Neuronal stem cell (in vitro differentiated cells): ENCODE measurements at regions not wholly inside any gene's neighbourhood (a gene's known extent, or its start where the extent isn't known, plus 50 kb on each side); places are given as distances from the start of the nearest gene placed in this dataset.

Experiments used
- DNase-seq: peaks from one replicate; pipeline ENCODE4 v3.0.0-alpha.2; 2013; ENCODE audit warnings: low spot score
- H2AFZ ChIP-seq: one replicate; pipeline ENCODE4 v1.6.1; 2013; ENCODE audit warnings: mild to moderate bottlenecking, low read length, inconsistent platforms
- H2AK5ac ChIP-seq: 2 replicates; pipeline ENCODE4 v1.6.1; 2013; ENCODE audit warnings: low read depth, mild to moderate bottlenecking, inconsistent platforms, low read length, moderate library complexity, mixed read lengths
- H2BK120ac ChIP-seq: 2 replicates; pipeline ENCODE4 v1.6.1; 2013; ENCODE audit warnings: low read depth, mild to moderate bottlenecking, inconsistent platforms, low read length, moderate library complexity, mixed read lengths
- H2BK12ac ChIP-seq: one replicate; pipeline ENCODE4 v1.6.1; 2013; ENCODE audit warnings: low read length, inconsistent platforms
- H2BK15ac ChIP-seq: 2 replicates; pipeline ENCODE4 v1.6.1; 2013; ENCODE audit warnings: mild to moderate bottlenecking, low read length, inconsistent platforms, mixed read lengths
- H2BK5ac ChIP-seq: one replicate; pipeline ENCODE4 v1.6.1; 2013; ENCODE audit warnings: inconsistent platforms, mild to moderate bottlenecking, low read length, moderate library complexity
- H3K14ac ChIP-seq: one replicate; pipeline ENCODE4 v1.6.1; 2013; ENCODE audit warnings: low read length, inconsistent platforms
- H3K18ac ChIP-seq: 2 replicates; pipeline ENCODE4 v1.6.1; 2013; ENCODE audit warnings: low read length, inconsistent platforms
- H3K23ac ChIP-seq: 2 replicates; pipeline ENCODE4 v1.6.1; 2013; ENCODE audit warnings: low read depth, mild to moderate bottlenecking, mixed read lengths, low read length, inconsistent platforms; ENCODE audit not compliant: poor library complexity
- H3K27ac ChIP-seq: replicated peaks from 3 replicates; pipeline ENCODE4 v1.5.1; 2013; ENCODE audit warnings: low read length, inconsistent platforms
- H3K27me3 ChIP-seq, 3 experiments: 2 replicates each; pipeline ENCODE4 v1.6.1; 2013; ENCODE audit warnings: low read length in 3 of 3, mild to moderate bottlenecking in 2 of 3, inconsistent platforms in 1 of 3, low read depth in 1 of 3, mixed read lengths in 1 of 3, moderate library complexity in 1 of 3; ENCODE audit not compliant: control insufficient read depth in 3 of 3, insufficient read depth in 3 of 3
- H3K36me3 ChIP-seq, 2 donors: replicated peaks in 1 of 2; 2 replicates each; pipeline ENCODE4 v1.6.1; 2013; ENCODE audit warnings: low read length in 2 of 2; ENCODE audit not compliant: control insufficient read depth in 2 of 2, insufficient read depth in 2 of 2
- H3K4ac ChIP-seq: 2 replicates; pipeline ENCODE4 v1.6.1; 2013; ENCODE audit warnings: inconsistent platforms, mild to moderate bottlenecking, low read length, moderate library complexity
- H3K4me1 ChIP-seq, 2 donors: 1 replicate in 1 of 2; 2 replicates in 1 of 2; pipeline ENCODE4 v1.6.1; 2013; ENCODE audit warnings: low read length in 2 of 2, low read depth in 1 of 2; ENCODE audit not compliant: control insufficient read depth in 2 of 2, insufficient read depth in 1 of 2
- H3K4me2 ChIP-seq: one replicate; pipeline ENCODE4 v1.6.1; 2013; ENCODE audit warnings: mild to moderate bottlenecking, low read length, inconsistent platforms; ENCODE audit not compliant: insufficient read depth, poor library complexity, severe bottlenecking
- H3K4me3 ChIP-seq, 2 donors: 2 replicates each; pipeline ENCODE4 v1.5.1; 2013; ENCODE audit warnings: low read length in 2 of 2, mild to moderate bottlenecking in 2 of 2, inconsistent platforms in 1 of 2, moderate library complexity in 1 of 2
- H3K79me1 ChIP-seq: one replicate; pipeline ENCODE4 v1.6.1; 2013; ENCODE audit warnings: low read depth, mild to moderate bottlenecking, inconsistent platforms, low read length, moderate library complexity
- H3K9ac ChIP-seq: one replicate; pipeline ENCODE4 v1.6.1; 2013; ENCODE audit warnings: mild to moderate bottlenecking, low read depth, low read length, inconsistent platforms; ENCODE audit not compliant: poor library complexity
- H3K9me3 ChIP-seq, 2 donors: replicated peaks in 1 of 2; 2 replicates each; pipeline versions ENCODE3 to v1.6.1; 2013; ENCODE audit warnings: low read length in 2 of 2, mild to moderate bottlenecking in 2 of 2, inconsistent platforms in 1 of 2, low read depth in 1 of 2, mixed read lengths in 1 of 2, moderate library complexity in 1 of 2; ENCODE audit not compliant: control insufficient read depth in 2 of 2, insufficient read depth in 1 of 2
- H4K8ac ChIP-seq: one replicate; pipeline ENCODE4 v1.6.1; 2013; ENCODE audit warnings: low read depth, mild to moderate bottlenecking, inconsistent platforms, low read length, moderate library complexity
- H4K91ac ChIP-seq: one replicate; pipeline ENCODE4 v1.6.1; 2013; ENCODE audit warnings: low read length, low read depth, mild to moderate bottlenecking, inconsistent platforms; ENCODE audit not compliant: poor library complexity
- WGBS, 2 donors: extraction: QIAGEN DNeasy Blood & Tissue Kit; methylation state at CpG; one replicate each; pipeline ENCODE4 v1.1.7; 2013; ENCODE audit warnings: missing lambda C conversion rate in 2 of 2, mixed read lengths in 1 of 2; ENCODE audit not compliant: insufficient read length in 2 of 2, insufficient replicate concordance in 1 of 2; ENCODE audit errors: extremely low coverage in 2 of 2; 5-methylcytosine and 5-hydroxymethylcytosine counted together

DNA sequence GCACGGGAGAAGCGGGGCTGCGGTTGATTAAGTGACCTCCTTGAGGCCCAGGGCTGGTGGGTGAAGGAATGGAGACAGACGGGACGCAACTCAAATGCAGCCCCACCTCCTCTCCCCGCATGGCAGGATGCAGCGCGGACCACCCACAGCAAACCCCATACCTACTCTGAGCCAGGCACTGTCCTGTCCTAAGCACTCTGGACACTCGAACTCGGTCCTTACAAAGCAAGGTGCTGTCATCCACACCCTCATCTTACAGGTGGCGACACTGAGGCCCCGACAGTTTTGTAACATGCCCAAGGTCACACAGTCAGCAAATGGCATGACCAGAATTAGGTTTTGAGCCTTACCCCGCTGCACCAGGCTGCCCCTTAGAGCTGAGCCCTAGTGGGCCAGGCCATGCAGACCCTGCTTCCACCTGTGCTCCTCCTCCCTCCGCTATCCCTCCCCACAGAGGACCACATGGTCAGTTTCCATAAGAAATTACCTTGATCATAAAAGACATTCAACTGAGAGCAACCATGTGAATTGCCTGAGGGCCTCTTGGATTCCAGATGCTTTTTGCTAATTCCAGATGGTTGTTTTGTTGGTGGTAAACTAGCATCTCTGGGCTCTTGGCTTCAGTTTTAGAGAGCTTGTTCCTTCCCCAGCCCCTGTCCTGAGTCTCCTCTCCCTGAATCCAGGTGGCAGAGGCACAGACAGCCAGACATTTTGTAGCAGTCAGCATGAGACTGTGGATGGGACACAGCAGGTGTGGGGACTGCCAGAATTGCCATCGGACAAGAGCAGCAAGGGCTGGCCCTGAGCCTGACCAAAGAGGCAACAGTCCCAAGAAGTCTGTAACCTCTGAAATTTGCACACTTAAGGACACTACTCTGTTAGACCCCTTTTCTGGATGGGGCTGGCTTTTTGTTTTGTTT, 171.9 kb upstream of the PMEPA1 start:
- no peak overlapping the region for H4K8ac ChIP-seq
- DNase-seq: no peak
- peaks cover 0 to 1% of the 10 kb centered on the region in 2 donors for H3K4me1 ChIP-seq
- no peak overlapping the region for H3K4me3 ChIP-seq
- H3K23ac ChIP-seq: peak overlapping the region; percentile 38
- H3K18ac ChIP-seq: peak overlapping the region; percentile 23
- no peak overlapping the region for H3K14ac ChIP-seq
- no peak overlapping the region for H2AK5ac ChIP-seq
- no peak overlapping the region for H3K9ac ChIP-seq
- no peak overlapping the region for H2BK12ac ChIP-seq
- H3K79me1 ChIP-seq: no peaks in the 10 kb centered on the region
- H2BK5ac ChIP-seq: no peak overlapping the region
- no peaks in the 10 kb centered on the region for H3K36me3 ChIP-seq
- H3K27ac ChIP-seq: no peak overlapping the region
- no peak overlapping the region for H2AFZ ChIP-seq
- H3K4me2 ChIP-seq: no peak overlapping the region
- H3K9me3 ChIP-seq: no peaks in the 10 kb centered on the region
- H3K4ac ChIP-seq: no peak overlapping the region
- H2BK15ac ChIP-seq: no peak overlapping the region
- no peak overlapping the region for H4K91ac ChIP-seq
- peaks cover 0 to 47% (median 0%) of the 10 kb centered on the region in 3 experiments for H3K27me3 ChIP-seq
- H2BK120ac ChIP-seq: no peak overlapping the region
- no CpG with 5 or more reads among the region's 15 CpGs for WGBS, 2 donors

- H3K27ac ChIP-seq: no peak overlapping the region
- H4K8ac ChIP-seq: no peak overlapping the region
- H3K36me3 ChIP-seq: no peaks in the 10 kb centered on the region
Observed at GRCh38 chr20:57880571-57880892, 170.7 kb upstream of the PMEPA1 start.

DNA sequence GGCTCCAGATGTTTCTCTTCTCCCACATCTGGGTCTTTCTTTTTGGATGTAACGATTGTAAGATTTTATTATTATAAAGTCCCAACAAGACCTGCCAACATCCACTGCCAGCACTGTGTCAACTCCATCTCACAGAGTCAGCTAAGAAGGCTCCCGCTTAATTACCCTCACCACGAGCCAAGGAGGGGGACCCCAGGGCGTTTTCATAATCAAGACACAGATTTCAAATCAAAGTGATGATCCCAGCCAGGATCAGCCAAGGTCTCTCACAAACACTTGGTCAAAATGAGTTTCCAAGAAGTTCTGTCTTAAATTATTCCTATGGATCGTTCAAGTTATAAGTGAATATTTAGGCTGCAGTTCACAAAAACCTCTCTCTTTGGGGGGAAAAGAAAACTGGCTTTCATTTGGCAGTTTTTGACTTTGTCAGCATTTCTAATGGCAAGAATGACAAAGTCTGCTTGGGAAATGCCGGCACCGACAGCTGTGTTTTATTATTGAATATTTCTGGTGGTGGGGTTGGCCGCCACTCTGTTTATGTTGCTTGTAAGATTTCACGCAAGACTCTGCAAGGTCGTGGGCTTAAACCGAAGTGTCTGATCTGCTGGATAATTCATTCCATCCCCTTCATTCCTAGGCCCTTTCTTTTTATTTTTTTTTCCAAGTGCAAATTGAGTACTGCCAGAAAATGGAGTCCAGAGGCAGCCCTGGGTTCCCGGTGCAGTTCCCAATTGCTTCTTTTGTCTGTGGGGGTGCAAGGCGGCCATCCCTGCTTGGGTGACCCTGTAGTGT, 170.2 kb upstream of the PMEPA1 start:
- H3K23ac ChIP-seq: no peak overlapping the region
- H3K4me3 ChIP-seq: no peak overlapping the region
- no peaks in the 10 kb centered on the region for H3K9me3 ChIP-seq
- H4K91ac ChIP-seq: no peak overlapping the region
- H3K14ac ChIP-seq: no peak overlapping the region
- no peak overlapping the region for H3K4ac ChIP-seq
- no peak overlapping the region for H3K4me2 ChIP-seq
- H2BK120ac ChIP-seq: no peak overlapping the region
- H2AK5ac ChIP-seq: no peak overlapping the region
- H2BK12ac ChIP-seq: no peak overlapping the region
- DNase-seq: no peak
- H2AFZ ChIP-seq: no peak overlapping the region
- no peak overlapping the region for H3K9ac ChIP-seq
- no peak overlapping the region for H2BK15ac ChIP-seq
- H3K79me1 ChIP-seq: no peaks in the 10 kb centered on the region
- H3K27me3 ChIP-seq: peaks cover 0 to 52% (median 0%) of the 10 kb centered on the region in 3 experiments
- no peak overlapping the region for H4K8ac ChIP-seq
- H3K36me3 ChIP-seq: no peaks in the 10 kb centered on the region
- H2BK5ac ChIP-seq: no peak overlapping the region
- H3K18ac ChIP-seq: no peak overlapping the region
- peaks cover 0 to 1% of the 10 kb centered on the region in 2 donors for H3K4me1 ChIP-seq
- no CpG with 5 or more reads among the region's 13 CpGs for WGBS, 2 donors
- no peak overlapping the region for H3K27ac ChIP-seq

More at GRCh38 chr20:57880571-57880892, 170.7 kb upstream of the PMEPA1 start:
- Histone ChIP-seq H3K14ac (no peak overlapping the region), H4K91ac (no peak overlapping the region), H2BK120ac (no peak overlapping the region), H3K4me2 (no peak overlapping the region), H2AK5ac (no peak overlapping the region), H3K18ac (no peak overlapping the region), H2BK15ac (no peak overlapping the region), H3K4me1 (peaks cover 0 to 1% of the 10 kb centered on the region in 2 donors), H3K27me3 (peaks cover 0 to 52% (median 0%) of the 10 kb centered on the region in 3 experiments), H3K23ac (no peak overlapping the region), H3K9ac (no peak overlapping the region), H3K79me1 (no peaks in the 10 kb centered on the region), H3K4me3 (no peak overlapping the region), H3K9me3 (no peaks in the 10 kb centered on the region), H2AFZ (no peak overlapping the region), H2BK12ac (no peak overlapping the region), H2BK5ac (no peak overlapping the region), H3K4ac (no peak overlapping the region)
- DNase-seq: no peak

DNA sequence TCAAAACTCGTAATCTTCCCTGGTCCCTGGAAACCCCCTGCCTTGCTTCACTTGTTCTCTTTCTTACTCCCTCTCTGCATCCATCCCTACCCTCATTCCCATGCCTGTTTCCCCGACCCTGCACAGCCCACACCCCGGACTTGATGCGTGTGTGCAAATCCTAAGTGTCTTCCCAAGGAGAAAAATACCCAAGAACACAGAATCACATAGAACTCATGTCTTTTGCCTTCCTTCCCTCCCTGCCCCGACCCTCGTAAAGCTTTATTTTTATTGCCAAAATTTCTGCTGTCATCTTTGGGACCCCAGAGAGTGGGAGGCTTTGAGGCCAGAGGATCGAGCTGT, 169.6 kb upstream of the PMEPA1 start:
- Histone ChIP-seq H2BK120ac (no peak overlapping the region), H2BK12ac (no peak overlapping the region), H2BK15ac (no peak overlapping the region), H3K23ac (no peak overlapping the region), H2BK5ac (no peak overlapping the region), H2AK5ac (no peak overlapping the region), H3K4me1 (peaks cover 0 to 1% of the 10 kb centered on the region in 2 donors), H3K27ac (no peak overlapping the region), H3K4me3 (no peak overlapping the region), H3K9ac (no peak overlapping the region), H2AFZ (no peak overlapping the region), H3K4ac (no peak overlapping the region), H3K36me3 (no peaks in the 10 kb centered on the region), H4K91ac (no peak overlapping the region), H3K27me3 (peaks cover 0 to 52% (median 0%) of the 10 kb centered on the region in 3 experiments), H3K4me2 (no peak overlapping the region), H3K79me1 (no peaks in the 10 kb centered on the region), H3K14ac (no peak overlapping the region), H3K18ac (no peak overlapping the region), H3K9me3 (no peaks in the 10 kb centered on the region), H4K8ac (no peak overlapping the region)
- no CpG with 5 or more reads among the region's 7 CpGs for WGBS, 2 donors
- no peak for DNase-seq
